B cell (primary cell): ENCODE measurements at regions not wholly inside any gene's neighbourhood (a gene's known extent, or its start where the extent isn't known, plus 50 kb on each side); places are given as distances from the start of the nearest gene placed in this dataset.

Experiments used
- ATAC-seq: fragments of 200-7000 bp; cut with Tn5 transposase; one replicate; pipeline ENCODE4 v1.10.0; 2021; ENCODE audit warnings: low read depth, mild to moderate bottlenecking, moderate number of reproducible peaks, moderate library complexity
- CTCF ChIA-PET: fragments of 350-600 bp; sonication (Branson Sonifier 250); formaldehyde crosslinking; loops from one replicate; lab custom pipeline; 2021; ENCODE audit warnings: antibody characterized with exemption, inconsistent platforms; lab: Charles Lee
- POLR2A ChIA-PET: fragments of 350-600 bp; sonication (Branson Sonifier 250); formaldehyde crosslinking; loops from one replicate; lab custom pipeline; 2021; ENCODE audit warnings: antibody characterized with exemption; lab: Charles Lee
- DNase-seq: peaks from one replicate; pipeline ENCODE4 v3.0.0; 2013
- H2AFZ ChIP-seq: 2 replicates; pipeline ENCODE4 v1.6.1; 2012; ENCODE audit warnings: mild to moderate bottlenecking, low read depth, low read length; ENCODE audit not compliant: insufficient read depth, poor library complexity, severe bottlenecking
- H3K27ac ChIP-seq, 2 donors: 1 replicate in 1 of 2; 2 replicates in 1 of 2; pipeline ENCODE4 v1.5.1; 2012 to 2013; ENCODE audit warnings: low read length in 2 of 2, mild to moderate bottlenecking in 2 of 2, moderate library complexity in 1 of 2
- H3K27me3 ChIP-seq, 4 experiments: fragments of 200-600 bp in 1 of 4; sonication (generic) in 1 of 4; replicated peaks in 1 of 4; 1 replicate in 2 of 4; 2 replicates in 2 of 4; pipeline versions ENCODE4 v1.6.1 to v1.7.0; 2013 to 2016; ENCODE audit warnings: low read length in 3 of 4, mild to moderate bottlenecking in 2 of 4, mixed read lengths in 1 of 4, moderate library complexity in 1 of 4; ENCODE audit not compliant: insufficient read depth in 4 of 4, control insufficient read depth in 3 of 4; ENCODE audit errors: control extremely low read depth in 1 of 4
- H3K36me3 ChIP-seq, 2 experiments: replicated peaks in 1 of 2; 1 replicate in 1 of 2; 2 replicates in 1 of 2; pipeline versions ENCODE4 v1.6.1 to v1.7.1; 2013; ENCODE audit warnings: low read length in 1 of 2; ENCODE audit not compliant: insufficient read depth in 2 of 2, control insufficient read depth in 1 of 2; ENCODE audit errors: control extremely low read depth in 1 of 2, extremely low read depth in 1 of 2
- H3K4me1 ChIP-seq, 2 donors: fragments of 200-600 bp in 1 of 2; sonication (generic) in 1 of 2; 1 replicate in 1 of 2; 2 replicates in 1 of 2; pipeline versions ENCODE4 v1.5.1 to v1.6.1; 2013 to 2017; ENCODE audit warnings: low read length in 2 of 2; ENCODE audit not compliant: control insufficient read depth in 2 of 2, insufficient read depth in 2 of 2
- H3K4me2 ChIP-seq: replicated peaks from 2 replicates; pipeline ENCODE3; 2012; ENCODE audit warnings: mild to moderate bottlenecking, low read depth, low read length; ENCODE audit not compliant: poor library complexity, severe bottlenecking
- H3K4me3 ChIP-seq, 5 experiments: fragments of 200-600 bp in 1 of 5; sonication (generic) in 1 of 5; 1 replicate in 3 of 5; 2 replicates in 2 of 5; pipeline versions ENCODE4 v1.5.1 to v1.7.0; 2011 to 2016; ENCODE audit warnings: low read length in 4 of 5, mild to moderate bottlenecking in 4 of 5, low read depth in 2 of 5, control low read depth in 1 of 5, moderate library complexity in 1 of 5; ENCODE audit not compliant: insufficient read depth in 1 of 5; ENCODE audit errors: control extremely low read depth in 1 of 5, extremely low read depth in 1 of 5
- H3K79me2 ChIP-seq: fragments of 200-600 bp; sonication (generic); one replicate; pipeline ENCODE4 v1.6.0; 2016; ENCODE audit warnings: low read length; ENCODE audit not compliant: control insufficient read depth, insufficient read depth
- H3K9ac ChIP-seq: fragments of 200-600 bp; sonication (generic); 2 replicates; pipeline ENCODE4 v1.6.1; 2017; ENCODE audit warnings: mild to moderate bottlenecking, low read length, moderate library complexity
- H3K9me3 ChIP-seq, 3 donors: one replicate each; pipeline versions ENCODE4 v1.6.1 to v1.7.1; 2013; ENCODE audit warnings: low read length in 2 of 3; ENCODE audit not compliant: control insufficient read depth in 2 of 3, insufficient read depth in 1 of 3; ENCODE audit errors: control extremely low read depth in 1 of 3
- H4K20me1 ChIP-seq: 2 replicates; pipeline ENCODE4 v1.6.0; 2012; ENCODE audit warnings: mild to moderate bottlenecking, low read length; ENCODE audit not compliant: insufficient read depth, control insufficient read depth, poor library complexity, severe bottlenecking
- H3K27ac Mint-ChIP-seq: one replicate; pipeline ENCODE4 v1.8.0; 2021; ENCODE audit warnings: mixed read lengths
- H3K27me3 Mint-ChIP-seq: one replicate; pipeline ENCODE4 v1.8.0; 2021; ENCODE audit warnings: mixed read lengths
- H3K4me1 Mint-ChIP-seq: one replicate; pipeline ENCODE4 v1.8.0; 2021; ENCODE audit warnings: mixed read lengths
- H3K4me3 Mint-ChIP-seq: one replicate; pipeline ENCODE4 v1.8.0; 2021; ENCODE audit warnings: mixed read lengths
- H3K9me3 Mint-ChIP-seq: one replicate; pipeline ENCODE4 v1.8.0; 2022; ENCODE audit warnings: mixed read lengths; ENCODE audit not compliant: insufficient read depth
- CTCF ChIP-seq: fragments of 200-600 bp; IDR thresholded peaks from one replicate; pipeline ENCODE4 v1.8.0; 2022; ENCODE audit warnings: antibody characterized with exemption, mild to moderate bottlenecking
- EZH2 ChIP-seq: IDR thresholded peaks from 2 replicates; pipeline ENCODE4 v1.6.1; 2012; ENCODE audit warnings: borderline replicate concordance, low read depth, mild to moderate bottlenecking, moderate library complexity, low read length; ENCODE audit not compliant: insufficient read depth, poor library complexity, severe bottlenecking
- WGBS: methylation state at CpG from one replicate; pipeline ENCODE4 v1.1.5; 2013; ENCODE audit warnings: missing lambda C conversion rate; ENCODE audit not compliant: insufficient coverage; 5-methylcytosine and 5-hydroxymethylcytosine counted together
- intact Hi-C: fragments of 100-400 bp; cut with micrococcal nuclease; formaldehyde crosslinking; loops from one replicate; pipeline ENCODE4 v1.10.0; 2022

- Histone ChIP-seq H3K9ac (no peak overlapping the region), H3K36me3 (no peaks in the 10 kb centered on the region), H3K27ac (no peak overlapping the region), H4K20me1 (no peaks in the 10 kb centered on the region), H3K4me1 (no peaks in the 10 kb centered on the region), H3K4me3 (no peak overlapping the region), H2AFZ (no peak overlapping the region), H3K79me2 (no peaks in the 10 kb centered on the region), H3K27me3 (no peaks in the 10 kb centered on the region), H3K9me3 (no peaks in the 10 kb centered on the region), H3K4me2 (no peak overlapping the region)
- Mint-ChIP-seq H3K4me1 (no peaks in the 10 kb centered on the region), H3K4me3 (no peak overlapping the region), H3K27me3 (no peaks in the 10 kb centered on the region), H3K27ac (no peak overlapping the region), H3K9me3 (peaks cover 3% of the 10 kb centered on the region)
- DNase-seq (no peak), ATAC-seq (no peak)
- CTCF ChIA-PET = no interaction called here
- TF ChIP-seq EZH2 (no peak), CTCF (no peak)
- no CpG with 5 or more reads among the region's 3 CpGs for WGBS
- intact Hi-C loops = no loop called here
- POLR2A ChIA-PET = no interaction called here
Observed at GRCh38 chr4:30844861-30845582, 124.9 kb downstream of the PCDH7 start.

- DNase-seq (no peak), ATAC-seq (no peak)
- intact Hi-C loops = no loop called here
- no peak overlapping the region for H3K27ac Mint-ChIP-seq
- no peaks in the 10 kb centered on the region for H3K27me3 Mint-ChIP-seq
- no peaks in the 10 kb centered on the region for H3K4me1 ChIP-seq
- no peak overlapping the region for H2AFZ ChIP-seq
- TF ChIP-seq EZH2 (no peak), CTCF (no peak)
- H3K4me3 ChIP-seq = no peak overlapping the region
- ChIA-PET POLR2A (no interaction called here), CTCF (no interaction called here)
- H3K4me1 Mint-ChIP-seq = no peaks in the 10 kb centered on the region
- no peaks in the 10 kb centered on the region for H4K20me1 ChIP-seq
- no peaks in the 10 kb centered on the region for H3K79me2 ChIP-seq
- WGBS = 71% methylated on average over 1 of the region's 1 CpG
- no peak overlapping the region for H3K27ac ChIP-seq
- no peaks in the 10 kb centered on the region for H3K9me3 ChIP-seq
- H3K27me3 ChIP-seq = no peaks in the 10 kb centered on the region
- no peak overlapping the region for H3K4me2 ChIP-seq
- H3K4me3 Mint-ChIP-seq = no peak overlapping the region
- no peaks in the 10 kb centered on the region for H3K36me3 ChIP-seq
- H3K9ac ChIP-seq = no peak overlapping the region
- H3K9me3 Mint-ChIP-seq = peaks cover 3% of the 10 kb centered on the region
Observed at GRCh38 chr4:30847167-30847566, 127.0 kb downstream of the PCDH7 start.
